PFSK-1 (cell line): ENCODE measurements at regions not wholly inside any gene's neighbourhood (a gene's known extent, or its start where the extent isn't known, plus 50 kb on each side); places are given as distances from the start of the nearest gene placed in this dataset.

Source experiments
- FOXP2 ChIP-seq: optimal IDR thresholded peaks from 2 replicates; pipeline ENCODE3; 2011; ENCODE audit warnings: borderline replicate concordance, control low read depth, inconsistent platforms; ENCODE audit not compliant: insufficient read depth; ENCODE audit errors: extremely low read length, extremely low read depth
- POLR2AphosphoS5 ChIP-seq: IDR thresholded peaks from 2 replicates; pipeline ENCODE4 v1.6.1; 2012; ENCODE audit warnings: low read depth, mild to moderate bottlenecking, control low read depth, low read length, moderate library complexity
- REST ChIP-seq, 2 experiments: IDR thresholded peaks; 2 replicates each; pipeline versions ENCODE4 v1.6.1 to v1.8.0; 2011 to 2012; ENCODE audit warnings: low read depth in 2 of 2, low read length in 2 of 2, control low read depth in 1 of 2, inconsistent platforms in 1 of 2, mild to moderate bottlenecking in 1 of 2, moderate library complexity in 1 of 2; ENCODE audit not compliant: insufficient read depth in 1 of 2
- SIN3A ChIP-seq: IDR thresholded peaks from 2 replicates; pipeline ENCODE4 v1.6.1; 2012; ENCODE audit warnings: mild to moderate bottlenecking, low read length, moderate library complexity, borderline replicate concordance; ENCODE audit not compliant: insufficient read depth
- TAF1 ChIP-seq: IDR thresholded peaks from 2 replicates; pipeline ENCODE4 v1.6.1; 2012; ENCODE audit warnings: low read length, control low read depth, borderline replicate concordance; ENCODE audit not compliant: insufficient read depth

- no peak for TF ChIP-seq REST (IDR thresholded peaks at IDR 0.05; ENCODE audit: insufficient read depth in 1 of 2, low read depth in 2 of 2, low read length in 2 of 2)
- TF ChIP-seq TAF1: no peak
- TF ChIP-seq POLR2AphosphoS5: no peak
- no peak for TF ChIP-seq FOXP2
- no peak for TF ChIP-seq SIN3A
Measured at GRCh38 chr2:176491172-176491904, 222.1 kb downstream of the MTX2 start.

GRCh38 chr2:176492583-176492982, 223.3 kb downstream of the MTX2 start:
- TF ChIP-seq REST (IDR thresholded peaks at IDR 0.05; ENCODE audit: insufficient read depth in 1 of 2, low read depth in 2 of 2, low read length in 2 of 2): no peak
- no peak for TF ChIP-seq TAF1
- no peak for TF ChIP-seq POLR2AphosphoS5
- TF ChIP-seq SIN3A: no peak
- TF ChIP-seq FOXP2: no peak

- TF ChIP-seq FOXP2 (no peak), POLR2AphosphoS5 (no peak), SIN3A (no peak), REST (IDR thresholded peaks at IDR 0.05; ENCODE audit: insufficient read depth in 1 of 2, low read depth in 2 of 2, low read length in 2 of 2) (no peak), TAF1 (no peak)
Measured at GRCh38 chr2:176493226-176493825, 224.1 kb downstream of the MTX2 start.

GRCh38 chr2:176493909-176494308, 224.7 kb downstream of the MTX2 start:
- TF ChIP-seq POLR2AphosphoS5 (no peak), TAF1 (no peak), REST (IDR thresholded peaks at IDR 0.05; ENCODE audit: insufficient read depth in 1 of 2, low read depth in 2 of 2, low read length in 2 of 2) (no peak), FOXP2 (no peak), SIN3A (no peak)
